A549 (cell line): ENCODE measurements at regions not wholly inside any gene's neighbourhood (a gene's known extent, or its start where the extent isn't known, plus 50 kb on each side); places are given as distances from the start of the nearest gene placed in this dataset.

Source experiments
- ATAC-seq, 2 experiments: fragments of 200-7000 bp in 1 of 2; fragments of >200 bp in 1 of 2; cut with Nextera tagmentation in 1 of 2; cut with Tn5 transposase in 1 of 2; 3 replicates each; pipeline versions ENCODE4 v1.8.0 to v1.9.1; 2018 to 2020; ENCODE audit warnings: mild to moderate bottlenecking in 1 of 2, moderate library complexity in 1 of 2
- CTCF ChIA-PET: fragments of 300-600 bp; sonication (Branson Sonifier 250); formaldehyde crosslinking; extraction: SDS; loops from one replicate; lab custom pipeline; 2021; ENCODE audit warnings: antibody characterized with exemption, inconsistent platforms; lab: Yijun Ruan, JAX
- POLR2A ChIA-PET: fragments of 350-600 bp; formaldehyde crosslinking; extraction: SDS; loops from one replicate; lab custom pipeline; 2021; ENCODE audit warnings: antibody characterized with exemption, inconsistent platforms; lab: Yijun Ruan, JAX
- DNase-seq, 2 experiments: peaks; one replicate each; pipeline versions ENCODE4 v3.0.0 to v3.0.0-alpha.2; 2011 to 2016; ENCODE audit warnings: low read depth in 1 of 2, low spot score in 1 of 2
- FAIRE-seq: peaks from 2 replicates; lab custom pipeline; 2011; peaks lifted over from hg19 to GRCh38; lab: Jason Lieb, UNC
- H3K27ac ChIP-seq, 2 experiments: fragments of >200 bp; sonication (Bioruptor Twin); formaldehyde crosslinking; 3 replicates each; pipeline ENCODE4 v1.5.1; 2016 to 2017
- H3K4me1 ChIP-seq: fragments of >200 bp; sonication (Bioruptor Twin); formaldehyde crosslinking; 3 replicates; pipeline ENCODE4 v1.6.1; 2016
- H3K4me2 ChIP-seq: fragments of >200 bp; sonication (Bioruptor Twin); formaldehyde crosslinking; 3 replicates; pipeline ENCODE4 v1.6.1; 2016
- H3K4me3 ChIP-seq: fragments of >200 bp; sonication (Bioruptor Twin); formaldehyde crosslinking; 3 replicates; pipeline ENCODE4 v1.5.1; 2016
- H3K9me3 ChIP-seq: fragments of >200 bp; sonication (Bioruptor Twin); formaldehyde crosslinking; 3 replicates; pipeline ENCODE4 v1.6.1; 2016
- CBX8 ChIP-seq: fragments of 200-600 bp; sonication (generic); IDR thresholded peaks from 2 replicates; pipeline ENCODE4 v1.6.1; 2016
- E2F6 ChIP-seq: IDR thresholded peaks from 2 replicates; pipeline ENCODE4 v1.6.1; 2012; ENCODE audit warnings: low read depth, borderline replicate concordance
- FOSL2 ChIP-seq, 2 experiments: fragments of 450-650 bp in 1 of 2; fragments of >200 bp in 1 of 2; sonication (Bioruptor Twin) in 1 of 2; formaldehyde crosslinking; IDR thresholded peaks; 2 replicates each; pipeline versions ENCODE4 v1.5.0 to v1.6.1; 2016 to 2020; ENCODE audit warnings: mild to moderate bottlenecking in 1 of 2, moderate library complexity in 1 of 2
- HOXA7 ChIP-seq: fragments of 250-450 bp; sonication (Bioruptor Pico); IDR thresholded peaks from 2 replicates; pipeline ENCODE4 v1.5.0; 2020; ENCODE audit warnings: mild to moderate bottlenecking, moderate library complexity
- JUNB ChIP-seq: fragments of >200 bp; sonication (Bioruptor Twin); formaldehyde crosslinking; IDR thresholded peaks from 2 replicates; pipeline ENCODE4 v1.6.1; 2016
- KDM1A ChIP-seq: fragments of 200-600 bp; sonication (generic); IDR thresholded peaks from 2 replicates; pipeline ENCODE4 v1.6.1; 2016; ENCODE audit warnings: low read depth, mild to moderate bottlenecking
- MAX ChIP-seq: IDR thresholded peaks from 2 replicates; pipeline ENCODE4 v1.6.1; 2012
- MAZ ChIP-seq: fragments of 150-350 bp; IDR thresholded peaks from 2 replicates; pipeline ENCODE4 v1.6.1; 2014; ENCODE audit warnings: antibody characterized with exemption, low read depth, low read length, borderline replicate concordance
- MYC ChIP-seq: IDR thresholded peaks from 2 replicates; pipeline ENCODE4 v1.6.1; 2012; ENCODE audit warnings: mild to moderate bottlenecking, inconsistent platforms, low read length, improper control_type of control experiment, borderline replicate concordance
- NR3C1 ChIP-seq: fragments of >200 bp; sonication (Bioruptor Twin); formaldehyde crosslinking; IDR thresholded peaks from 3 replicates; pipeline ENCODE4 v1.6.1; 2017
- PHF8 ChIP-seq: fragments of 200-600 bp; sonication (generic); IDR thresholded peaks from 2 replicates; pipeline ENCODE4 v1.6.1; 2016; ENCODE audit warnings: low read depth, mild to moderate bottlenecking, antibody characterized with exemption, moderate library complexity, borderline replicate concordance
- RAD21 ChIP-seq, 2 experiments: fragments of >200 bp in 1 of 2; sonication (Bioruptor Twin) in 1 of 2; formaldehyde crosslinking in 1 of 2; IDR thresholded peaks in 1 of 2; conservative IDR thresholded peaks in 1 of 2; 2 replicates in 1 of 2; 3 replicates in 1 of 2; pipeline ENCODE4 v1.6.1; 2012 to 2018; ENCODE audit warnings: inconsistent platforms in 1 of 2
- RARB ChIP-seq: fragments of 250-450 bp; sonication (Bioruptor Pico); IDR thresholded peaks from 2 replicates; pipeline ENCODE4 v1.8.0; 2021; ENCODE audit warnings: mild to moderate bottlenecking, moderate library complexity
- RCOR1 ChIP-seq: fragments of 150-350 bp; IDR thresholded peaks from 2 replicates; pipeline ENCODE4 v1.6.1; 2014; ENCODE audit warnings: antibody characterized with exemption, low read length, low read depth
- RNF2 ChIP-seq: fragments of 200-600 bp; sonication (generic); IDR thresholded peaks from 2 replicates; pipeline ENCODE4 v1.6.1; 2016; ENCODE audit warnings: low read depth, mild to moderate bottlenecking, antibody characterized with exemption, moderate library complexity, borderline replicate concordance
- SMC3 ChIP-seq: fragments of >200 bp; sonication (Bioruptor Twin); formaldehyde crosslinking; IDR thresholded peaks from 3 replicates; pipeline ENCODE4 v1.6.1; 2018; ENCODE audit warnings: inconsistent platforms
- USF2 ChIP-seq: fragments of 450-650 bp; IDR thresholded peaks from 2 replicates; pipeline ENCODE4 v1.6.1; 2014; ENCODE audit warnings: antibody characterized with exemption
- ZFP36 ChIP-seq: fragments of 450-650 bp; IDR thresholded peaks from 2 replicates; pipeline ENCODE4 v1.6.1; 2014; ENCODE audit warnings: borderline replicate concordance; ENCODE audit not compliant: partially characterized antibody
- WGBS: methylation state at CpG from one replicate; pipeline ENCODE4 v1.1.6; 2017; ENCODE audit errors: missing lambda C conversion rate; 5-methylcytosine and 5-hydroxymethylcytosine counted together
- TF ChIP-seq, protein P1 (sequence below): fragments of 250-450 bp; sonication (Bioruptor Pico); IDR thresholded peaks from 2 replicates; pipeline ENCODE4 v1.5.0; 2021; ENCODE audit warnings: mild to moderate bottlenecking, moderate library complexity, borderline replicate concordance
- TF ChIP-seq, protein P2 (sequence below): fragments of >200 bp; sonication (Bioruptor Twin); formaldehyde crosslinking; IDR thresholded peaks from 3 replicates; pipeline ENCODE4 v1.6.1; 2016

GRCh38 chr6:165864218-165864617 lies 201.2 kb upstream of the PDE10A start (continued):
- TF ChIP-seq, protein P1, sequence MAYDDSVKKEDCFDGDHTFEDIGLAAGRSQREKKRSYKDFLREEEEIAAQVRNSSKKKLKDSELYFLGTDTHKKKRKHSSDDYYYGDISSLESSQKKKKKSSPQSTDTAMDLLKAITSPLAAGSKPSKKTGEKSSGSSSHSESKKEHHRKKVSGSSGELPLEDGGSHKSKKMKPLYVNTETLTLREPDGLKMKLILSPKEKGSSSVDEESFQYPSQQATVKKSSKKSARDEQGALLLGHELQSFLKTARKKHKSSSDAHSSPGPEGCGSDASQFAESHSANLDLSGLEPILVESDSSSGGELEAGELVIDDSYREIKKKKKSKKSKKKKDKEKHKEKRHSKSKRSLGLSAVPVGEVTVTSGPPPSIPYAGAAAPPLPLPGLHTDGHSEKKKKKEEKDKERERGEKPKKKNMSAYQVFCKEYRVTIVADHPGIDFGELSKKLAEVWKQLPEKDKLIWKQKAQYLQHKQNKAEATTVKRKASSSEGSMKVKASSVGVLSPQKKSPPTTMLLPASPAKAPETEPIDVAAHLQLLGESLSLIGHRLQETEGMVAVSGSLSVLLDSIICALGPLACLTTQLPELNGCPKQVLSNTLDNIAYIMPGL, result no peak
- TF ChIP-seq USF2 (no peak), ZFP36 (no peak)
- TF ChIP-seq, all 56 proteins: peak for 0

DNA sequence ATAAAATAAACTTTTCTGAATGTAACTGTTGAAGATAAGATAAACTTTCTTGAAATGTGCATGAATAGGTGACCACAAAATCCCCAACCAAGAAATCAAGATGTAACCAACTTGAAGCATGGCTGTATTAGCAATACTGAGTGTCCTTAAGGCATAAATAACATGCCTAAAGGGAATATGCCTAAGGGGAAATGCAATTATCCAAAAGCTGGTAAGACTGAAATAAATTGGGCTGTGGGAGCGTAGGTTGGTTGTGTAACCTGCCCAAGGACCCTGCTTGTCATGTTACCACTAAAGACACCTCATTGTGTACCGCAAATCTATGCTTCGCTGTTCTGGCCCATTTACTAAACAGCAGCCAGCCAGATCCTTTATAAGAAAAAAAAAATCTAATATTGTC lies 200.8 kb upstream of the PDE10A start:
- no peak for ATAC-seq
- POLR2A ChIA-PET, result no interaction called here

More for the DNA sequence above, 200.8 kb upstream of the PDE10A start:
- DNase-seq (no peak), FAIRE-seq (no peak)
- Histone ChIP-seq H3K4me3 (no peak overlapping the region), H3K9me3 (peaks cover 11% of the 10 kb centered on the region; the same call in 1 of the 3 replicates), H3K4me2 (no peak overlapping the region), H3K27ac (no peak overlapping the region), H3K4me1 (peaks cover 20% of the 10 kb centered on the region)
- no peak for TF ChIP-seq MAX
- no peak for TF ChIP-seq CBX8
- no peak for TF ChIP-seq FOSL2 (IDR thresholded peaks at IDR 0.05)
- TF ChIP-seq FOSL2 (CRISPR knock-in tag; IDR thresholded peaks at IDR 0.05), result no peak
- no peak for TF ChIP-seq RAD21 (conservative IDR thresholded peaks at IDR 0.05 in 1 of 2, IDR thresholded peaks at IDR 0.05 in 1 of 2)
- no peak for TF ChIP-seq HOXA7 (CRISPR knock-in tag)
- no peak for TF ChIP-seq NR3C1
- TF ChIP-seq RARB (CRISPR knock-in tag), result no peak
- TF ChIP-seq MAZ, result no peak
- TF ChIP-seq ZFP36, result no peak
- no peak for TF ChIP-seq SMC3
- TF ChIP-seq MYC, result no peak
- TF ChIP-seq, protein P1, result no peak
- no peak for TF ChIP-seq KDM1A
- TF ChIP-seq, protein P2, sequence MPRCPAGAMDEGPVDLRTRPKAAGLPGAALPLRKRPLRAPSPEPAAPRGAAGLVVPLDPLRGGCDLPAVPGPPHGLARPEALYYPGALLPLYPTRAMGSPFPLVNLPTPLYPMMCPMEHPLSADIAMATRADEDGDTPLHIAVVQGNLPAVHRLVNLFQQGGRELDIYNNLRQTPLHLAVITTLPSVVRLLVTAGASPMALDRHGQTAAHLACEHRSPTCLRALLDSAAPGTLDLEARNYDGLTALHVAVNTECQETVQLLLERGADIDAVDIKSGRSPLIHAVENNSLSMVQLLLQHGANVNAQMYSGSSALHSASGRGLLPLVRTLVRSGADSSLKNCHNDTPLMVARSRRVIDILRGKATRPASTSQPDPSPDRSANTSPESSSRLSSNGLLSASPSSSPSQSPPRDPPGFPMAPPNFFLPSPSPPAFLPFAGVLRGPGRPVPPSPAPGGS, result no peak
- TF ChIP-seq RNF2, result no peak
- no peak for TF ChIP-seq JUNB
- no peak for TF ChIP-seq USF2
- TF ChIP-seq E2F6, result no peak
- TF ChIP-seq RCOR1, result no peak
- TF ChIP-seq PHF8, result no peak
- 97% methylated on average over 3 of the region's 3 CpGs for WGBS
- CTCF ChIA-PET, result interaction anchor here (1.3 kb wide), 1 partner anchor 13 kb away, joined by 3 read pairs; no protein-coding TSS in a partner anchor
